ENCODE measurements at regions not wholly inside any gene's neighbourhood (a gene's known extent, or its start where the extent isn't known, plus 50 kb on each side); places are given as distances from the start of the nearest gene placed in this dataset.

DNA sequence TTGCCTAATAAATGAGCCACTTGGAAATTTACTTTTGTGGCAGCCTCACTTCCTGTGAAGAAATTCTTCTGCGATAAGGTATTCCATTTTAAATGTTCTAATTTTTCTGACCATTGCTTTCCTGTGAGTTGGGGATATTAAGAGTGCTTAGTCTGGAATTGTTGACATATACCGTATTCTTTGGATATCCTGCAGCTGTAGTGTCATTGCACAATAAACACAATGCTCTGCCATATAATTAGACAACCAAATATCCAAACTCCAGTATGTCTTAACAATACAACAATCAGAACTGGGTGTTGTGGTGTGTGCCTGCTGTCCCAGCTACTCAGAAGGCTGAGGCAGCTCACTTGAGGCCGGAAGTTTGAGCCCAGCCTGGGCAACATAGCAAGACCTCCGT lies 99.4 kb downstream of the LUZP4 start:
- Histone ChIP-seq H3K27ac (ENCODE audit: low read depth in 1 of 2, low read length in 2 of 2) (no peak overlapping the region), H3K9me3 (ENCODE audit: control insufficient read depth in 1 of 2, insufficient read depth in 1 of 2, low read length in 2 of 2) (no peaks in the 10 kb centered on the region), H3K36me3 (ENCODE audit: insufficient read depth, low read length) (no peaks in the 10 kb centered on the region), H3K4me3 (ENCODE audit: low read length) (no peak overlapping the region), H3K4me1 (ENCODE audit: insufficient read depth, low read length) (no peaks in the 10 kb centered on the region), H3K27me3 (ENCODE audit: control insufficient read depth in 1 of 2, insufficient read depth in 2 of 2, low read length in 2 of 2) (no peaks in the 10 kb centered on the region)
- Mint-ChIP-seq H3K9me3 (no peaks in the 10 kb centered on the region), H3K36me3 (ENCODE audit: low read depth) (no peaks in the 10 kb centered on the region), H3K27me3 (no peaks in the 10 kb centered on the region), H3K4me1 (ENCODE audit: low read depth) (no peaks in the 10 kb centered on the region), H3K4me3 (no peak overlapping the region), H3K27ac (no peak overlapping the region)
- CTCF ChIA-PET, result no interaction called here
- intact Hi-C loops (cut with DNase I, micrococcal nuclease), result no loop called here
- no peak for DNase-seq
- TF ChIP-seq, protein P1, sequence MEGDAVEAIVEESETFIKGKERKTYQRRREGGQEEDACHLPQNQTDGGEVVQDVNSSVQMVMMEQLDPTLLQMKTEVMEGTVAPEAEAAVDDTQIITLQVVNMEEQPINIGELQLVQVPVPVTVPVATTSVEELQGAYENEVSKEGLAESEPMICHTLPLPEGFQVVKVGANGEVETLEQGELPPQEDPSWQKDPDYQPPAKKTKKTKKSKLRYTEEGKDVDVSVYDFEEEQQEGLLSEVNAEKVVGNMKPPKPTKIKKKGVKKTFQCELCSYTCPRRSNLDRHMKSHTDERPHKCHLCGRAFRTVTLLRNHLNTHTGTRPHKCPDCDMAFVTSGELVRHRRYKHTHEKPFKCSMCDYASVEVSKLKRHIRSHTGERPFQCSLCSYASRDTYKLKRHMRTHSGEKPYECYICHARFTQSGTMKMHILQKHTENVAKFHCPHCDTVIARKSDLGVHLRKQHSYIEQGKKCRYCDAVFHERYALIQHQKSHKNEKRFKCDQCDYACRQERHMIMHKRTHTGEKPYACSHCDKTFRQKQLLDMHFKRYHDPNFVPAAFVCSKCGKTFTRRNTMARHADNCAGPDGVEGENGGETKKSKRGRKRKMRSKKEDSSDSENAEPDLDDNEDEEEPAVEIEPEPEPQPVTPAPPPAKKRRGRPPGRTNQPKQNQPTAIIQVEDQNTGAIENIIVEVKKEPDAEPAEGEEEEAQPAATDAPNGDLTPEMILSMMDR (IDR thresholded peaks at IDR 0.05), result no peak
- ATAC-seq (ENCODE audit: poor library complexity), result no peak
- POLR2A ChIA-PET, result no interaction called here

DNA sequence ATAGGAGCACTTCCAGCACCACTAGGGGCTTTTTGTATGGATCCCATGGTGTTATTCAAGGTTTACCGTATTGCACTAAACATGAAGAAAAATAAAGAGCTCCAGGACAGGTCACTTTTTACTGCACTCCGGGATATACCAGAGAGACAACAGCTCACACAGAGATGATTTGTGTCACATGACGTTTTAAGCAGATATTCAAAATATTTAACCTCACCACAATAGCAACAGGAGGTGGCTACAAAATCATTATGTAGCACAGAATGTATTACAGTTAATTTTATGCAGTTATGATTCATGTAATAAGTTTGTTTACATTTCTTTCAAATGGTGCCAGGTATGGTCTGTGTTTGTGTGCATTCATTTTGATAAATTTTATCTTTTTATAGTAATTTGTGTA lies 100.6 kb downstream of the LUZP4 start:
- no peak for DNase-seq
- no peak overlapping the region for H3K4me3 ChIP-seq (ENCODE audit: low read length)
- H3K4me1 ChIP-seq (ENCODE audit: insufficient read depth, low read length), result no peaks in the 10 kb centered on the region
- Mint-ChIP-seq H3K4me3 (no peak overlapping the region), H3K9me3 (no peaks in the 10 kb centered on the region), H3K27me3 (no peaks in the 10 kb centered on the region), H3K36me3 (ENCODE audit: low read depth) (no peaks in the 10 kb centered on the region), H3K27ac (no peak overlapping the region), H3K4me1 (ENCODE audit: low read depth) (no peaks in the 10 kb centered on the region)
- ATAC-seq (ENCODE audit: poor library complexity), result no peak
- intact Hi-C loops (cut with DNase I, micrococcal nuclease), result no loop called here
- TF ChIP-seq, protein P1 (IDR thresholded peaks at IDR 0.05), result no peak
- H3K27me3 ChIP-seq (ENCODE audit: control insufficient read depth in 1 of 2, insufficient read depth in 2 of 2, low read length in 2 of 2), result no peaks in the 10 kb centered on the region
- ChIA-PET CTCF (no interaction called here), POLR2A (no interaction called here)
- H3K27ac ChIP-seq (ENCODE audit: low read depth in 1 of 2, low read length in 2 of 2), result no peak overlapping the region
- no peaks in the 10 kb centered on the region for H3K9me3 ChIP-seq (ENCODE audit: control insufficient read depth in 1 of 2, insufficient read depth in 1 of 2, low read length in 2 of 2)
- H3K36me3 ChIP-seq (ENCODE audit: insufficient read depth, low read length), result no peaks in the 10 kb centered on the region

DNA sequence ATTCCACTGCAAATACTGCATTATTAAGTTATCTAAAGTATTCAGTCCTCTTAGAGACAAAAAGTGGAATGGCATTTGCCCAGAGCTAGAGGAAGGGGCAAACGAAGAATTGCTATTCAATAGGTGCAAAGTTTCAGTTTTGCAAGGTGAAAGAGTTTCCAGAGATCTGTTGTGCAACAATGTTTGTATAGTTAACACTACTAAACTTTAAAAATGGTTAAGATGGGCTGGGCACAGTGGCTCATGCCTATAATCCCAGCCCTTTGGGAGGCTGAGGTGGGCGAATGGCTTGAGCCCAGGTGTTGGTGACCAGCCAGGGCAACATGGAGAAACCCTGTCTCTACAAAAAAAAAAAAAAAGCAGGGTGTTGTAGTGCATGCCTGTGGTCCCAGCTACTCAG lies 102.5 kb downstream of the LUZP4 start:
- H3K9me3 Mint-ChIP-seq, result no peaks in the 10 kb centered on the region

More for the DNA sequence above, 102.5 kb downstream of the LUZP4 start:
- H3K27me3 ChIP-seq (ENCODE audit: control insufficient read depth in 1 of 2, insufficient read depth in 2 of 2, low read length in 2 of 2), result no peaks in the 10 kb centered on the region
- H3K36me3 Mint-ChIP-seq (ENCODE audit: low read depth), result no peaks in the 10 kb centered on the region
- H3K36me3 ChIP-seq (ENCODE audit: insufficient read depth, low read length), result no peaks in the 10 kb centered on the region
- H3K4me3 ChIP-seq (ENCODE audit: low read length), result no peak overlapping the region
- no peaks in the 10 kb centered on the region for H3K4me1 Mint-ChIP-seq (ENCODE audit: low read depth)
- H3K27ac ChIP-seq (ENCODE audit: low read depth in 1 of 2, low read length in 2 of 2), result no peak overlapping the region
- ATAC-seq (ENCODE audit: poor library complexity) (no peak), DNase-seq (no peak)
- H3K4me1 ChIP-seq (ENCODE audit: insufficient read depth, low read length), result no peaks in the 10 kb centered on the region
- H3K9me3 ChIP-seq (ENCODE audit: control insufficient read depth in 1 of 2, insufficient read depth in 1 of 2, low read length in 2 of 2), result no peaks in the 10 kb centered on the region
- POLR2A ChIA-PET, result no interaction called here
- H3K27me3 Mint-ChIP-seq, result no peaks in the 10 kb centered on the region
- TF ChIP-seq, protein P1 (IDR thresholded peaks at IDR 0.05), result no peak
- H3K4me3 Mint-ChIP-seq, result no peak overlapping the region
- intact Hi-C loops (cut with DNase I, micrococcal nuclease), result no loop called here
- no peak overlapping the region for H3K27ac Mint-ChIP-seq
- CTCF ChIA-PET, result no interaction called here
